HUES64 (cell line): ENCODE measurements at regions not wholly inside any gene's neighbourhood (a gene's known extent, or its start where the extent isn't known, plus 50 kb on each side); places are given as distances from the start of the nearest gene placed in this dataset.

ENCODE experiments used
- H3K27ac ChIP-seq: 2 replicates; pipeline ENCODE4 v1.7.0; 2013; ENCODE audit warnings: low read depth, low read length, inconsistent platforms
- H3K27me3 ChIP-seq: 2 replicates; pipeline ENCODE4 v1.6.1; 2013; ENCODE audit warnings: mild to moderate bottlenecking, low read length; ENCODE audit not compliant: insufficient read depth
- H3K36me3 ChIP-seq: 2 replicates; pipeline ENCODE4 v1.6.1; 2013; ENCODE audit warnings: mild to moderate bottlenecking, low read length; ENCODE audit not compliant: insufficient read depth
- H3K4me1 ChIP-seq: 2 replicates; pipeline ENCODE4 v1.6.1; 2013; ENCODE audit warnings: mild to moderate bottlenecking, low read length, moderate library complexity; ENCODE audit not compliant: insufficient read depth
- H3K4me3 ChIP-seq: 2 replicates; pipeline ENCODE4 v1.5.1; 2013; ENCODE audit warnings: mild to moderate bottlenecking, low read length, moderate library complexity
- H3K9ac ChIP-seq: 2 replicates; pipeline ENCODE4 v1.6.1; 2013; ENCODE audit warnings: mild to moderate bottlenecking, low read depth, low read length
- H3K9me3 ChIP-seq: 2 replicates; pipeline ENCODE4 v1.6.1; 2013; ENCODE audit warnings: low read depth, low read length; ENCODE audit not compliant: insufficient read depth
- WGBS: fragments of 150-250, 120-280 bp; methylation state at CpG from one replicate; pipeline ENCODE4 v1.1.7; 2013; ENCODE audit warnings: missing lambda C conversion rate; 5-methylcytosine and 5-hydroxymethylcytosine counted together

DNA sequence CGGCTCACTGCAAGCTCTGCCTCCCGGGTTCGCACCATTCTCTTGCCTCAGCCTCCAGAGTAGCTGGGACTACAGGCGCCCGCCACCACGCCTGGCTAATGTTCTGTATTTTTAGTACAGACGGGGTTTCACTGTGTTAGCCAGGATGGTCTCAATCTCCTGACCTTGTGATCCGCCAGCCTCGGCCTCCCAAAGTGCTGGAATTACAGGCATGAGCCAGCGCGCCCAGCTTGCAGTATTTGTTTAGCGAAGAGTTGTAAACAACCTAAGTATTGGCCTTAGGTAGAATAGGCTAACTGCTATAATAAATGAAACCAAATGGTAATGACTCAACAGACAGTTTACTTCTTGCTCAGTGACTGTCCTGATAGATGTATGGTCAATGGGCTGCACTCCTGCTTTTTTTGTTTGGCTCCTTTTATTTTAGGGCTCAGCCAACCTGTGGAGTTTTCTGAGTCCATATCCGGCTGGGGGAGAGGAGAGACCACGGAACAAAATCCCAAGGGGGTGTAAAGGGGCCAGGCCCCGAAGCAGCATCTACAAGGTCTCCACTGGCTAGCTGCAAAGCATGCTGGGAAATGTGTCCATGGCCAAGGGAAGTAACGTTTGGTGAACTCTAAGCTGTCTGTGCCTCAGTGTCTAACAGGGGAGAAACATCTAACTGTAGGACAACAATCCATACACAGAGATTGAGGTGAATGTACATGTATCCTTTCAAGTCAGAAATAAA lies 841.0 kb upstream of the ID2 start:
- no peak overlapping the region for H3K4me3 ChIP-seq
- H3K4me1 ChIP-seq, result no peaks in the 10 kb centered on the region; the same call in 1 of the 2 replicates
- H3K27me3 ChIP-seq, result no peaks in the 10 kb centered on the region
- peaks cover 20% of the 10 kb centered on the region for H3K9me3 ChIP-seq
- H3K27ac ChIP-seq, result no peak overlapping the region
- 95% methylated on average over 16 of the region's 16 CpGs for WGBS
- H3K36me3 ChIP-seq, result no peaks in the 10 kb centered on the region
- H3K9ac ChIP-seq, result no peak overlapping the region

DNA sequence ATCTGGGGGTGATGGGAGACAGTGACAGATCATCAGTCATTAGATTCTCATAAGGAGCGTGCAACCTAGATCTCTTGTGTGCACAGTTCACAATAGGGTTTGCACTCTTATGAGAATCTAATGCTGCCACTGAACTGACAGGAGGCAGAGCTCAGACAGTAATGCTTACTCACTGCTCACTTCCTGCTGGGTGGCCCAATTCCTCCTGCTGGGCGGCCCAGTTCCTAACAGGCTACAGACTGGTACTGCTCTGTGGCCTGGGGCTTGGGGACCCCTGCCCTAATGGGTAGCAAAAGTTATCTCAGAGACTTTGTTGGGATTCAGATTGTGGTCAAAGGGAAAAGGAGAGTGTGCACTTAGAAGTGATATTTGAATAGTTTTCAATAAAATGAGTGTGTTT lies 840.1 kb upstream of the ID2 start:
- H3K36me3 ChIP-seq, result no peaks in the 10 kb centered on the region
- 96% methylated on average over 2 of the region's 2 CpGs for WGBS

DNA sequence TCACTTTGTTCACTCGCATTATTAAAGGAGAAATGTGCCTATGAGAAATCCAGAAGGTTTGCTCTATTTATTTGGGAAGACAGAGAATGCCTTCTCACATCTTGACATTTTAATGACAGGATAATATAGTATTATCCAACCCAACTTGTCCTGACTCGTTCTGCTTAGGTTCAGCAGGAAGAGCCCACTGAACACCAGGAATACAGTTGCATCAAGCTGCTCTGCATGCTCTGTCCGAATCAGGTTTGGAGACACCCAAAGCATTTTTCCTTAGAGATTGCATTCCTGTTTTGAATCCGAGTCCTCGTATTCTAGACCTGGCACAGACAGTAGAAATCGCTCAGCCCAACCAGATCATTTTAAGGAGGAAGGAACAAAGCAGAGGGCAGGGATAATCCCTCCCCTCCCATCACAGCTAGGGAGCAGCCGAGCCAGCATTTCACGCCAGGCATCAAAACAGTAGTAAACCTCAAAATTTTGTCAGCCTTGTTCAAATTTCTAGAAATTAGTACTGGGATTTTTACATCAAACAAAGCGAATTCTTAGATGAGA lies 837.4 kb upstream of the ID2 start:
- H3K27me3 ChIP-seq, result no peaks in the 10 kb centered on the region
- H3K27ac ChIP-seq, result no peak overlapping the region
- WGBS, result 83% methylated on average over 9 of the region's 9 CpGs
- no peak overlapping the region for H3K9ac ChIP-seq
- H3K36me3 ChIP-seq, result no peaks in the 10 kb centered on the region
- peaks cover 3% of the 10 kb centered on the region; the same call in 1 of the 2 replicates for H3K4me1 ChIP-seq
- peaks cover 18% of the 10 kb centered on the region for H3K9me3 ChIP-seq
- H3K4me3 ChIP-seq, result no peak overlapping the region

More for the DNA sequence above, 840.1 kb upstream of the ID2 start:
- H3K9me3 ChIP-seq, result peaks cover 20% of the 10 kb centered on the region
- no peak overlapping the region for H3K27ac ChIP-seq
- H3K9ac ChIP-seq, result no peak overlapping the region
- no peaks in the 10 kb centered on the region for H3K27me3 ChIP-seq
- H3K4me1 ChIP-seq, result no peaks in the 10 kb centered on the region; the same call in 1 of the 2 replicates
- no peak overlapping the region for H3K4me3 ChIP-seq

DNA sequence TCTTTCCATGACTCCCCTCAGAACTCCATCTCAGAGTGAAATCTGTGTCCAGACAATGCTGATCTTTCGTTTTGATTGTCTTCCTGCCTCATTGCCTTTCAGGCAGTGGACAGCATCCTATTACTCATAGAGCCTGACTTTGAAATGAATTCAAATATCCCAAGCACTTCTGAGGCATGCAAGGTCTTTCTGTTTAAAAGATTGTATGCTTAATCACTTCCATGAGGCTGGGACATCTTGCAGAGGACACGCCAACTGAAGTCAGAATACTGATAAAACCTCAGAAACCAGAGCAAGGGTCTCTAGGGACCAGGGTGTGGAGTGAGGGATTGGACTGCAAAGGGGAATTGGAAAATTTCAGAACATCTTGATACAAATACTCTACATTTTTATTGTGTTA lies 836.5 kb upstream of the ID2 start:
- WGBS, result 84% methylated on average over 2 of the region's 2 CpGs
- Histone ChIP-seq H3K27me3 (no peaks in the 10 kb centered on the region), H3K9ac (no peak overlapping the region), H3K9me3 (peaks cover 10% of the 10 kb centered on the region), H3K4me1 (peaks cover 3% of the 10 kb centered on the region; the same call in 1 of the 2 replicates), H3K4me3 (no peak overlapping the region), H3K36me3 (no peaks in the 10 kb centered on the region), H3K27ac (no peak overlapping the region)

DNA sequence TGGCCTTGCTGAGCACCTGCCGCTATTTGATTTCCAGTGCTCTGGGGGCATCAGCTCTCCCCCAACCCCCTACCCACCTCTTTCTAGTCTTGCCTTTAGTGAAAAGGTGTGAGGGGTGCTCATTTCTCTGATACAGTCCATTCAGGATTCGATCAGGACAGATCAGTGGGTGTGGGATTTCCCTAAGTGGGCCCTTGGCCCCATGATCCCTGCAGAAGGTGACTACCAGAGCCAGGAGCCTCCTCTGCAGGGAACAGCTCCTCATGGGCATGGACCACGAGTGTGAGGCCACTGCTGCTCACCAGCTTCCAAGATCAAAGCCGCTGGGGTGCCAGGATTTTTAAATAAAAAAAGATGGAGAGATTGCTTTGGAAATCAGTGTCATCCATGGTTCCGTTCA lies 835.2 kb upstream of the ID2 start:
- no peaks in the 10 kb centered on the region for H3K27me3 ChIP-seq
- no peak overlapping the region for H3K9ac ChIP-seq
- no peak overlapping the region for H3K4me3 ChIP-seq
- H3K36me3 ChIP-seq, result no peaks in the 10 kb centered on the region
- H3K27ac ChIP-seq, result no peak overlapping the region
- peaks cover 3% of the 10 kb centered on the region; the same call in 1 of the 2 replicates for H3K4me1 ChIP-seq
- WGBS, result 93% methylated on average over 4 of the region's 5 CpGs
- H3K9me3 ChIP-seq, result 0 out of 2 replicates have a peak, but pooled peaks cover 2% of the 10 kb centered on the region

DNA sequence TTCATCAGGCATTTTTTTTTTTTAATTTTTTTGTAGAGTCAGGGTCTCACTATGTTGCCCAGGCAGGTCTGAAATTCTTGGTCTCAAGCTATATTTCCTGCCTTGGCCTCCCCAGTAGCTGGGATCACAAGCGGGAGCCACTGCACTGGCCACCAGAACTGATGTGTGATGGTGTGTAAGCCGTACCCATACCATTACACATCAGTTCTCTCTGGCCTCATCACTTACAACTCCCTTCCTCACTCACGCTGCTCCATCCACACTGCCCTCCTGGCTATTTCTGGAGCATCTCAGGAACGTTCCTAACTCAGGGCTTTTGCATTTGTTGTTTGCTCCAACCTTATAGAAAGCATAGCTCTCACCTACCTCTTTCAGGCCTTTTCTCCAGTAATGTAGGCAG lies 834.5 kb upstream of the ID2 start:
- 91% methylated on average over 4 of the region's 4 CpGs for WGBS

DNA sequence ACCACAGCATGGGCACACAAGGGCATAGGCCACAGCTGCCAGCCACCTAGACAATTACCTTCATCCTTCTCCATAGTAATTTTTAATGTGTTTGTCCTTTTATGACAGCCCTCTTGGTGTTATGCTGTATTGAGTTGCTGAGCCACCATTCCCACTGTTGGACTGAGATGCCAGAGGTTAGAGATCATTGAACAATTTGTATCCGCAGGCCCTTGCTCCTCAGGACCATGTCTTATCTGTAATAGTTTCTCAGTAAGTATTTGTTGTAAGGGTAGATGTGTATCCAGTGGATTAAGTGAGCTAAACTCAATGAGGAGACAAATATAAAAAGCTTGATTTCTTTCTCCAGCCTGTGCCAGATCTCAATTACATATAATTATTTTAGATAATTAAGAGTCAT lies 832.8 kb upstream of the ID2 start:
- peaks cover 3% of the 10 kb centered on the region; the same call in 1 of the 2 replicates for H3K4me1 ChIP-seq
- H3K27me3 ChIP-seq, result no peaks in the 10 kb centered on the region
- no peaks in the 10 kb centered on the region for H3K36me3 ChIP-seq
- 100% methylated on average over 1 of the region's 1 CpG for WGBS
- H3K27ac ChIP-seq, result no peak overlapping the region
- H3K9me3 ChIP-seq, result no peaks in the 10 kb centered on the region
- H3K4me3 ChIP-seq, result no peak overlapping the region
- H3K9ac ChIP-seq, result no peak overlapping the region

More for the DNA sequence above, 834.5 kb upstream of the ID2 start:
- Histone ChIP-seq H3K4me1 (peaks cover 3% of the 10 kb centered on the region; the same call in 1 of the 2 replicates), H3K27ac (no peak overlapping the region), H3K36me3 (no peaks in the 10 kb centered on the region), H3K4me3 (no peak overlapping the region), H3K9me3 (no peaks in the 10 kb centered on the region), H3K27me3 (no peaks in the 10 kb centered on the region), H3K9ac (no peak overlapping the region)

DNA sequence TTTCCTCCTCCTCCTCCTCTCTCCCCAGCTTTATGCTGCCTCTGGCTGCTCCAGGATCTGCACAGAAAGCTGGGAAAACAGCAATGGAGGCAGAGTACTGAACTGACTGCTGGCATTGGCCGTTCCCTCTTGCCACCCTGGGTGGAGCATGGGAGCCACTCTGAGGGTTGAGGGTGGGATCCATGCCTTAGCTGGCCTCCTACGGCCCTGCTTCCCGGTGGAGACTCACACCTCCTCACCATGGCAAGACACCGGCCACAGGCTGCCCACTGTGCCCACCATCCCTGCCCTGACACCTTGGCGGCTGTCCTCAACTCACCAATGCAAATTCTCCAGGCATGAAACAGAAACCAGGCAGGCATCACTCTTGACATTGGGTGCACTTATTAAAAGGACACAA lies 832.3 kb upstream of the ID2 start:
- H3K9me3 ChIP-seq, result no peaks in the 10 kb centered on the region
- H3K4me1 ChIP-seq, result peaks cover 3% of the 10 kb centered on the region; the same call in 1 of the 2 replicates
- H3K36me3 ChIP-seq, result no peaks in the 10 kb centered on the region
- H3K27me3 ChIP-seq, result no peaks in the 10 kb centered on the region
- H3K27ac ChIP-seq, result no peak overlapping the region
- H3K4me3 ChIP-seq, result no peak overlapping the region
- 72% methylated on average over 5 of the region's 5 CpGs for WGBS
- no peak overlapping the region for H3K9ac ChIP-seq

DNA sequence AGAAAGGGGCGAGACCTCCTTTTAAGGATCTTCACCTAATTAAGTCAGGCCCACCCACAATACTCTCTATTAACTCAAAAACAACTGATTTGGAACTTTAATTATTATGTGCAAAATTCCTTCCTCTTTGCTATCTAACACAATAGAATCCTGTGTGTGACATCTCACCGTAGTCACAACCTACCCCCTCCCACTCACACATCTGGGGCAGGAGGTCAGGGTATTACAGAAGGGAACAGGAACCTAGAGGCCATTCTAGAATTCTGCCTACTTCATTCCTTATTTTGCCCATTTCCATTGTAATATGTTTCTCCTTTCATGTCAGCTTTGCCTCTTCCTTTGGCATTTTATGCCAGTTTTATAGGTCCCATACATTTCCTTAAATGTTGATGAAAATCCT lies 829.3 kb upstream of the ID2 start:
- 45% methylated on average over 2 of the region's 2 CpGs for WGBS

DNA sequence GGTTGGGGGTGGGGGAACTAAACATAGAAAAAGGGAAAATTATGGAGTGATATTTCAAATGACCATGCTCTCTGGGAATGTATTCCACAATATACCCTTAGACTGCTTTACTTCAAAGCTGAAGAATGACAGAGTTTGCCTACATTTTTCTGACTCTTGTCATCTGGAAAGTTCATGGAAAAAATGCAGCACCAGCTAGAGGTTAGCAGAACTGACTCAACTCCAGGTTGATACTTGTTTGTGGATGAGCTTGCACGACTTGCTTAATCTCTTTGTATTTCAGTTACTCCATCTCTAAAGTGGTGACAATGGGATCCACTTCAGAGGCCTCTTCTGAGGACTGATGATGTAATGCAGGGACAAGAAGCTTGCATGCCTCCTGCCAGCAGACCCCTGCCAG lies 824.0 kb upstream of the ID2 start:
- Histone ChIP-seq H3K27ac (no peak overlapping the region), H3K27me3 (no peaks in the 10 kb centered on the region), H3K4me3 (no peak overlapping the region), H3K9me3 (no peaks in the 10 kb centered on the region), H3K9ac (no peak overlapping the region), H3K4me1 (no peaks in the 10 kb centered on the region), H3K36me3 (no peaks in the 10 kb centered on the region)
- 53% methylated on average over 1 of the region's 1 CpG for WGBS

More for the DNA sequence above, 829.3 kb upstream of the ID2 start:
- H3K36me3 ChIP-seq, result no peaks in the 10 kb centered on the region
- H3K27me3 ChIP-seq, result no peaks in the 10 kb centered on the region
- no peak overlapping the region for H3K9ac ChIP-seq
- no peak overlapping the region for H3K27ac ChIP-seq
- no peak overlapping the region for H3K4me3 ChIP-seq
- peaks cover 3% of the 10 kb centered on the region; the same call in 1 of the 2 replicates for H3K4me1 ChIP-seq
- H3K9me3 ChIP-seq, result no peaks in the 10 kb centered on the region

DNA sequence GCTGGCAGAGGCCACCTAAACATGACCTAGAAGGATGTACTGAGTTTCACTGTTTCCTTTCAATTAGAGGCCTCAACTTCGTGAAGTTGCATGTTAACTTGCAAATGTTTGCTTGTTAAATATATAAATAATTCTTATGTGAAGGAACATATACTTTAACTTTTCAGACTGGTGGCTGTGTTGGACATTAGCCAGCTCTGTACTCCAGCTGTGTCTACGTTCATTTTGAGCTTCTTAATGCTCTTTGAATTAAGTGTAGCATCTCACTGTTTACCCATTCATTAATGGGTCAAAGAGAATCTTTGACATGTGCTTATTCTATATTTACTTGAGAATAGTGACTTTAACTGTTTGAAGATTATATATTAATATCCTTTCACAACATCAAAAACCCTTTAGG lies 823.2 kb upstream of the ID2 start:
- no peaks in the 10 kb centered on the region for H3K27me3 ChIP-seq
- H3K9me3 ChIP-seq, result no peaks in the 10 kb centered on the region
- no peak overlapping the region for H3K27ac ChIP-seq
- no peak overlapping the region for H3K9ac ChIP-seq
- 92% methylated on average over 1 of the region's 2 CpGs for WGBS
- H3K36me3 ChIP-seq, result no peaks in the 10 kb centered on the region
- H3K4me1 ChIP-seq, result no peaks in the 10 kb centered on the region
- H3K4me3 ChIP-seq, result no peak overlapping the region
